HG02763 (cell line): ENCODE measurements at regions not wholly inside any gene's neighbourhood (a gene's known extent, or its start where the extent isn't known, plus 50 kb on each side); places are given as distances from the start of the nearest gene placed in this dataset.
A peak's percentile ranks its signal among the peaks of the same experiment; 100 is the strongest.

Experiments used
- ATAC-seq: cut with Tn5 transposase; IDR thresholded peaks from one replicate; pipeline ENCODE4 v1.9.1; 2021; ENCODE audit warnings: mild to moderate bottlenecking, moderate library complexity; ENCODE audit not compliant: unreplicated experiment

GRCh38 chrX:45714866-45715265 lies 514.2 kb upstream of the DIPK2B start:
- no peak for ATAC-seq

- no peak for ATAC-seq
These were observed 511.4 kb upstream of the DIPK2B start for GRCh38 chrX:45712067-45712466.

DNA sequence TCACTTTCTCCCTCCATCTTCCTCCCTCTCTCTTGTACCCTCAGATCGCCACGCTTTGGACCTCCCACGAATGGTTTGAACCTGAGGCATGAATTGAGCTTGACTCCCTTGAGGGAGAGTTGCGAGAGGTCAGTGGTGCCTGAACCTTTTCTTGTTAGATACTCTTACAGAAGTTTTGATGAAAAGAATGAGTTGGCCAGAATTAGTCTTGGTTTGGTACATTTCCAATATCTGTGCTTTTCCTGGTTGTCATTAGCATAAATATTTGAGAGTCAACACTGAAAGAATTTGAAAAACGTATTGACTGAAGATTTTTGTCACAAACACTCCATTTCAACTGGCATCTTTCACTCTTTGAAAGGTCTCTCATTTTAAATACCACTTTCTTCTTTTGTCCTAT lies 510.6 kb upstream of the DIPK2B start:
- ATAC-seq, result no peak

- peak; percentile 73 for ATAC-seq
These were observed 509.6 kb upstream of the DIPK2B start for GRCh38 chrX:45710081-45710801.

DNA sequence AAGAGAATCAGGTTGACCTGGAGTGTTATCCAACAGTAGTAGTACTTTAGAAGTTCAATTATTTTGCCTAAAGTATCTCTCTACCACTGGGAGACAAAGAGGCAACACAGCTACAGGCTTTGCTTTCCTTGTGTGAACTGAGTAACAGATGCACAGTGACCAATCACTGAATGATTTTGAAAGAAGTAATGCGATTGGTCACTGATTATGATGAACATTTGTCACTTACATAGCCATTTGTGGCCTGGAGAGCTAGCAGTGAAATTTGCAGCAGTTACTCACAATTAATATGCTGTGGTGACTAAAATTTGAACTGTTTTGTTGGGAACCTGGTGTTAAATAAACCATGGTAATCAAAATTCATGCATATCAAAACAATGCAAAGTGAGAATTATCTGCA lies 508.7 kb upstream of the DIPK2B start:
- no peak for ATAC-seq

GRCh38 chrX:45699158-45699557 lies 498.5 kb upstream of the DIPK2B start:
- no peak for ATAC-seq

DNA sequence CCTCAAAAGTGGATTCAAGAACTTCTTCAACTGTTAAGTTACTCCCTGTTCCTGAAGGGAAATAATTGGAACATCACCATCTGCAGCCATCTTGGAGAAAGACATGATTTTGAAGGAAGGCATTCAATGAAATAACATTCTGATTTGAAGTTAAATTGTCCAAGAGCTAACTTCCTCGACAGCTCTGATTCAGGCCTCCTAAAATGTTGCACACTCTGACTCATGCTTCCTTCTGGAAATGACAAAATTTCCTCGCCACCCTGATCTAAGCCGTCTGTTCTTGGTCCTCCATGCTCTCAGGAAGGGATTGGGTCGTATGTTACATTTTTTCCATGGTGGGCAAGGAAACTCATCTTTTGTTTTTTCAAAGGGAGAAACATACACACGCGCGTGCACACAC lies 496.9 kb upstream of the DIPK2B start:
- ATAC-seq, result no peak

DNA sequence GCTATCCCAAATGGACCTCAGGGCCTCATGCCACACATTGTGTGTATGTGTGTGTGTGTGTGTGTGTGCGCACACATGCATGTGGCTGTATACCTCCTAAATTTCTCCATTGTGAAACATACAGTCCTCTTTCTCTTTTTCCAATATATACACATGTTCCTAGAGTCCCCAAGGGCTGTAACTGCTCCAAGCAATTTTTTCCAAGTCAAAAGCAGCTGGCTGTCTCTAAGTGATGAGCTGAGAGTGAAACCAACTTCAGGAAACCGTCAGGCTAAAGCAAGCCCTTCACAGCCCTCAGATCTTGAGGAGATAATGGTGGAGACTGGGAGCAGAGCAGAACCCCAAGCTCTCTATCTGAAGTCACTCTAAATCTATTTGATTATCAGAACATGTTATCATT lies 496.1 kb upstream of the DIPK2B start:
- ATAC-seq, result no peak

DNA sequence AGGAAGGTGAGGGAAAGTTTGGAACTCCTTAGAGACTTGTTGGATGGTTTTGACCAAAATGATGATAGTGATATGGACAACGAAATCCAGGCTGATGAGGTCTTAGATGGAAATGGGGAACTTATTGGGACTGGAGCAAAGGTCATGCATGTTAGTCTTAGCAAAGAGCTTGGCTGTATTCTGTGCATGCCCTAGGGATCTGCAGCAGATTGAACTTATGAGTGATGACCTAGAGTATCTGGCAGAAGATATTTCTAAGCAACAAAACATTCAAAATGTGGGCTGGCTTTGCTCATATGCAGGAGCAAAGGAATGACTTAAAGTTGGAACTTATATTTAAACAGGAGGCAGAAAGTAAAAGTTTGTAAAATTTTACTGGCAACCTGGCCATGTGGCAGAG lies 489.3 kb upstream of the DIPK2B start:
- ATAC-seq, result no peak

DNA sequence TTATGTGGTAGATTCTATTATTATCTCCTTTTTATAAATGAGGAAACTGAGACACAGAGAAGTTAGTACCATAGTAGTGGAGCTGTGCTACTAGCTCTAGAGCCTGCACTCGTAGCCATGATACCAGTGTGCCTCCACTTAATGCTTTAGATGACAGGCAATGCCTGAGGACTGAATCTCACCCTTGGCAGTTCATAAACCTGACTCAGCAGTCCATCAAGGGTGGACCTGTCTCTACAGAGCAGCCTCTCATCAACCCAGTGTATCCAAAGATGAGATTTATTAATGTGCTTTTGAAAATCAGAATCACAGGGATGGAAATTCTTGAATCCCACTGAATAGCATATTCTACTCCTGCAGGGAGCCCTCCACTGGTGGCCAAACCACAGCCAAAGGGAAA lies 483.2 kb upstream of the DIPK2B start:
- no peak for ATAC-seq

- no peak for ATAC-seq
These were observed 481.2 kb upstream of the DIPK2B start for GRCh38 chrX:45681891-45682290.

- no peak for ATAC-seq
These were observed 469.2 kb upstream of the DIPK2B start for GRCh38 chrX:45669715-45670340.

- no peak for ATAC-seq
These were observed 468.2 kb upstream of the DIPK2B start for GRCh38 chrX:45668686-45669443.

DNA sequence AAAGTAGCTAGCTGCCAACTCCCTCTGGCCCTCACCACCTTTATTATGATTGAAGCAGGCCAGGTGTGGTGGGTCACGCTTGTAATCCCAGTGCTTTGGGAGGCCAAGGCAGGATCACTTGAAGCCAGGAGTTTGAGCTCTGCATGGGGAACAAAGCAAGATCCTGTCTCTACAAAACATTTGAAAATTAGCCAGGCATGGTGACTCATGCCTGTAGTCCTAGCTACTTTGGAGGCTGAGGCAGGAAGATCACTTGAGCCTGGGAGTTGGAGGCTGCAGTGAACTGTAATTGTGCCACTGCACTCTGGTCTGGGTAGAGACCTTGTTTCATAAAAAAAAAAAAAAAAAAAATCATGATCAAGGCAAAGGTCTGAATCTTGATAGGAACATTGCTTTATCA lies 467.0 kb upstream of the DIPK2B start:
- ATAC-seq, result no peak

- no peak for ATAC-seq
These were observed 464.1 kb upstream of the DIPK2B start for GRCh38 chrX:45664727-45665290.

- no peak for ATAC-seq
These were observed 459.8 kb upstream of the DIPK2B start for GRCh38 chrX:45660477-45660876.

DNA sequence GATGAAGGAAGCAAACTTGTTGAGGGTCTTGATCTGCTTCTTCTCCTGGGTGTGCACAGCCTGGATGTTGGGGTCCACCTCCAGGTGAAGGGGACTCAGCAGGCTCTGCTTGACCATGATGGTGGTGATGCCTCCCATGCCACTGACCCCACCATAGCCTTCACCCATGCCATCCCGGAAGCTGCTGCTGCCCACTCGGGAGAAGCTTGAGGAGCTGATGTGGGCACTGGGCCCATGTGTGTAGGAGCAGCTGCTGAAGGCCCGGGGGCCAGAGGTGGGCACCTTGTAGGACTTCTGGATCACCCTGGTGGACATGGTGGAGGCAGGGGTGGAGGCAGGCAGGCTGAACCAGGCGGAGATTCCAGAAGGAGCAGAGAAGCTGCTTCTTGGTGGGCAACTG lies 432.7 kb upstream of the DIPK2B start:
- no peak for ATAC-seq

GRCh38 chrX:45632506-45632905 lies 431.8 kb upstream of the DIPK2B start:
- ATAC-seq, result no peak

GRCh38 chrX:45630078-45630477 lies 429.4 kb upstream of the DIPK2B start:
- no peak for ATAC-seq

GRCh38 chrX:45628041-45628440 lies 427.4 kb upstream of the DIPK2B start:
- ATAC-seq, result no peak

DNA sequence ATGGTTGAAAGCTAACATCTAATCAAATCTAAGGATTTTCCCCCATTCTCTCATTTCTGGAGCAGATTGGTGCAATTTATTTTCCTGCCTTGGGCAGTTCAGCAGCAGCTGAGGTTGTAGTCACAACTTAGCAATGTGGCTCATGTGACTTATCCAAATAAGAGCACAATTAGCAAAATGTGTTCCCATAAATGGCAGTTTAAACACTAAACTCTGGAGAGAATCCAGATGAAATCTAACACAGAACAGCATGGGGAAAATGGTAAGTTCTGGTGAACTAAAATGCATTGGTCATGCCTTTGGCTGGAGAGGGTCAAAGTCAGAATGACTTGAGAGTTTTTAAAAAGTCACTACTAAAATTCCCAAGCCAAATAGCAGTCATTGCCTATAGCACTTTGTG lies 422.6 kb upstream of the DIPK2B start:
- no peak for ATAC-seq

- ATAC-seq, result no peak
These were observed 421.9 kb upstream of the DIPK2B start for GRCh38 chrX:45622538-45622937.
